B cell (primary cell): ENCODE measurements at regions not wholly inside any gene's neighbourhood (a gene's known extent, or its start where the extent isn't known, plus 50 kb on each side); places are given as distances from the start of the nearest gene placed in this dataset.

Experiments
- EZH2 ChIP-seq: IDR thresholded peaks from 2 replicates; pipeline ENCODE4 v1.6.1; 2012; ENCODE audit warnings: borderline replicate concordance, low read depth, mild to moderate bottlenecking, moderate library complexity, low read length; ENCODE audit not compliant: insufficient read depth, poor library complexity, severe bottlenecking
- TF ChIP-seq, protein P1 (sequence below): fragments of 200-600 bp; IDR thresholded peaks from one replicate; pipeline ENCODE4 v1.8.0; 2022; ENCODE audit warnings: antibody characterized with exemption, mild to moderate bottlenecking

DNA sequence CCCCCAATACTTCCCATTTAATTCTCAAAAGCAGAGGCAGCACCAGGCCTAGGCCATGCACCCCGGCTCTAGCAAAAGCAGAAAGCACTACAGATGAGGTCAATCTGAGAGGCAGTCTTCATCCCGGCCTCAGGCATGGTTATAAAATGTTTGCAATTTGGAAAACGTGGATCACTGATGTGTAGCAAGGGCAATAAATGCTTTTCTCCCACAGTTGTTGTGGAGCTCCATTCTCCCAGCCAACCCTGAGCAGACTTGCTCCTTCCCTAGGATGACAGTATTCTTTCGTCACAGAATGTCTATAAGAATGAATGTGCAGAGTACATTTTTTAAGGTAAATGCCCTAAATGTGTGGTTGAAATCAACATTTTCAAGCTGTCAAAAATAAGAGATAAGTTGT, 157.3 kb upstream of the DAPK1 start:
- TF ChIP-seq, protein P1, sequence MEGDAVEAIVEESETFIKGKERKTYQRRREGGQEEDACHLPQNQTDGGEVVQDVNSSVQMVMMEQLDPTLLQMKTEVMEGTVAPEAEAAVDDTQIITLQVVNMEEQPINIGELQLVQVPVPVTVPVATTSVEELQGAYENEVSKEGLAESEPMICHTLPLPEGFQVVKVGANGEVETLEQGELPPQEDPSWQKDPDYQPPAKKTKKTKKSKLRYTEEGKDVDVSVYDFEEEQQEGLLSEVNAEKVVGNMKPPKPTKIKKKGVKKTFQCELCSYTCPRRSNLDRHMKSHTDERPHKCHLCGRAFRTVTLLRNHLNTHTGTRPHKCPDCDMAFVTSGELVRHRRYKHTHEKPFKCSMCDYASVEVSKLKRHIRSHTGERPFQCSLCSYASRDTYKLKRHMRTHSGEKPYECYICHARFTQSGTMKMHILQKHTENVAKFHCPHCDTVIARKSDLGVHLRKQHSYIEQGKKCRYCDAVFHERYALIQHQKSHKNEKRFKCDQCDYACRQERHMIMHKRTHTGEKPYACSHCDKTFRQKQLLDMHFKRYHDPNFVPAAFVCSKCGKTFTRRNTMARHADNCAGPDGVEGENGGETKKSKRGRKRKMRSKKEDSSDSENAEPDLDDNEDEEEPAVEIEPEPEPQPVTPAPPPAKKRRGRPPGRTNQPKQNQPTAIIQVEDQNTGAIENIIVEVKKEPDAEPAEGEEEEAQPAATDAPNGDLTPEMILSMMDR = no peak
- TF ChIP-seq EZH2 = no peak
